ENCODE measurements at regions not wholly inside any gene's neighbourhood (a gene's known extent, or its start where the extent isn't known, plus 50 kb on each side); places are given as distances from the start of the nearest gene placed in this dataset.

GRCh38 chr12:83841620-83842019, 1071.0 kb downstream of the SLC6A15 start:
- no peaks in the 10 kb centered on the region for H3K36me3 Mint-ChIP-seq
- H3K27ac Mint-ChIP-seq = no peak overlapping the region
- H3K9me3 Mint-ChIP-seq = peaks cover 6% of the 10 kb centered on the region
- no peak for DNase-seq (ENCODE audit: low spot score in 2 of 2)
- H3K4me1 Mint-ChIP-seq = no peaks in the 10 kb centered on the region
- ATAC-seq = no peak
- no peak overlapping the region for H3K4me3 Mint-ChIP-seq

DNA sequence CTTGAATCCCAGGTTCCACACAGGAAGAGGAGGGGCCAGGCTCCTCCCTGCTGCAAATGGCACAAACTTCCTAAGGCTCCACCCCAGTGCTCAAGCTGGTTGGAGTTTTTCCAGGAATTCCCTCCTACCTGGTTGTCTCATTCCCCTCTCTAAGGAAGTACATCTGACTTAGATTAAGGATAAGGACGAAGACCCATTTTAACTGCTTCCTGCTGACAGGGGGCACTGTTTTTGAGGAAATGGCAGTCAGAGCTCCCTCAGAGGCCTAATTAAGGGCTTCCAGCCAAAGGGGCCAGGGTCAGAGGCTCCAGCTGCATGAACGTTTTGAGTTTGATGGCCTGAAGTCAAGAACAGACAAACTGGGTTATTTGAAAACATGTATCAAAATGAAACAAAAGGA, 1084.7 kb downstream of the SLC6A15 start:
- H3K4me1 Mint-ChIP-seq = no peaks in the 10 kb centered on the region
- no peak overlapping the region for H3K27ac Mint-ChIP-seq
- H3K4me3 Mint-ChIP-seq = no peak overlapping the region
- H3K9me3 Mint-ChIP-seq = no peaks in the 10 kb centered on the region
- ATAC-seq (no peak), DNase-seq (ENCODE audit: low spot score in 2 of 2) (no peak)
- H3K36me3 Mint-ChIP-seq = no peaks in the 10 kb centered on the region

DNA sequence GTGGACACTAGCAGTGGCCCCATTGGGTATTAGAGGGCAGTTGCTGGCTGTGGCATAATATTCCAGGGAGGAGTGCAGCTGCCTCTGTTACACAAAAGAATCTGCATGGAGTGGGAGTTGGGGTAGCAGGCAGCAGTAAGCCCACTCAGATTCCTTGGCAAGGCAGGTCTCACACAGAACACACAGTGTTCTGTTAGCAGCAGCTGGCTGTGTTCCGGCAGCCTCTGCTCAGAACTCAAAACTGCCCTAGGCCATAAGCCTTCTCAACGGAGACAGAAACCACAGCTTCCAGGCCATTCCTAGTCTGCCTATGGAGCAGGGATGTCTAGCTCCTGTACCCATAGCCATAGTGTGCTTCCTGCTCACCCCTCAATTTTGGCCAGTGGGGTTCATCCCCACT, 1085.4 kb downstream of the SLC6A15 start:
- ATAC-seq (no peak), DNase-seq (ENCODE audit: low spot score in 2 of 2) (no peak)
- no peak overlapping the region for H3K4me3 Mint-ChIP-seq
- no peak overlapping the region for H3K27ac Mint-ChIP-seq
- no peaks in the 10 kb centered on the region for H3K9me3 Mint-ChIP-seq
- H3K36me3 Mint-ChIP-seq = no peaks in the 10 kb centered on the region
- no peaks in the 10 kb centered on the region for H3K4me1 Mint-ChIP-seq

DNA sequence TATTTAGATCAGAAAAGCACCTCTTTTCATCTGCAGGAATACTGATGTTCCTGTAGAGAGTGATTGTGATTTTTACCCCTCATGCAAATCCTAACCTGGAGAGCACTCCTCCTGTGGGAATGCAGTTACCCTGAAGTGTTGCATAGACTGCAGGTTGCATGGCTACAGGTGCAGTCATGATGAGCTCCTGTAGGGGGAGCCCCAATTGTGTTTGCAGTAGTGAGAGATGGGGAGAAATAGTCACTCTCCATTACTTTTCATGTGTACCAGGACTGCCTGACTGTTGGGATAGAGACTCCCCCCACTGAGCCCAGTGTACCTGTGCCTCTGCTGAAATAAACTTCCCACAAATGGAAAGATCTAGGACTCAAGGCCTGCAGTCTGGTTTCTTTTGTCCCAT, 1086.5 kb downstream of the SLC6A15 start:
- no peaks in the 10 kb centered on the region for H3K9me3 Mint-ChIP-seq
- no peaks in the 10 kb centered on the region for H3K4me1 Mint-ChIP-seq
- DNase-seq (ENCODE audit: low spot score in 2 of 2) = peak in 1 of 2 donors; percentile 49
- no peak overlapping the region for H3K27ac Mint-ChIP-seq
- peak; percentile 54 for ATAC-seq
- H3K4me3 Mint-ChIP-seq = no peak overlapping the region
- no peaks in the 10 kb centered on the region for H3K36me3 Mint-ChIP-seq

- Mint-ChIP-seq H3K4me3 (no peak overlapping the region), H3K9me3 (no peaks in the 10 kb centered on the region), H3K36me3 (no peaks in the 10 kb centered on the region), H3K27ac (no peak overlapping the region), H3K4me1 (no peaks in the 10 kb centered on the region)
- DNase-seq (ENCODE audit: low spot score in 2 of 2) (no peak), ATAC-seq (peak; percentile 69)
Measured at GRCh38 chr12:83823386-83824045, 1089.1 kb downstream of the SLC6A15 start.

- H3K4me1 Mint-ChIP-seq = no peaks in the 10 kb centered on the region
- no peak overlapping the region for H3K27ac Mint-ChIP-seq
- H3K4me3 Mint-ChIP-seq = no peak overlapping the region
- no peaks in the 10 kb centered on the region for H3K9me3 Mint-ChIP-seq
- ATAC-seq = no peak
- no peak for DNase-seq (ENCODE audit: low spot score in 2 of 2)
- no peaks in the 10 kb centered on the region for H3K36me3 Mint-ChIP-seq
Measured at GRCh38 chr12:83821967-83822366, 1090.6 kb downstream of the SLC6A15 start.

GRCh38 chr12:83818881-83819280, 1093.7 kb downstream of the SLC6A15 start:
- DNase-seq (ENCODE audit: low spot score in 2 of 2) (no peak), ATAC-seq (no peak)
- H3K27ac Mint-ChIP-seq = no peak overlapping the region
- H3K36me3 Mint-ChIP-seq = no peaks in the 10 kb centered on the region
- no peak overlapping the region for H3K4me3 Mint-ChIP-seq
- H3K4me1 Mint-ChIP-seq = no peaks in the 10 kb centered on the region
- H3K9me3 Mint-ChIP-seq = peaks cover 2% of the 10 kb centered on the region

- H3K27ac Mint-ChIP-seq = no peak overlapping the region
- ATAC-seq (no peak), DNase-seq (ENCODE audit: low spot score in 2 of 2) (no peak)
- no peak overlapping the region for H3K4me3 Mint-ChIP-seq
- no peaks in the 10 kb centered on the region for H3K4me1 Mint-ChIP-seq
- peaks cover 2% of the 10 kb centered on the region for H3K9me3 Mint-ChIP-seq
- no peaks in the 10 kb centered on the region for H3K36me3 Mint-ChIP-seq
Measured at GRCh38 chr12:83817730-83818129, 1094.9 kb downstream of the SLC6A15 start.

DNA sequence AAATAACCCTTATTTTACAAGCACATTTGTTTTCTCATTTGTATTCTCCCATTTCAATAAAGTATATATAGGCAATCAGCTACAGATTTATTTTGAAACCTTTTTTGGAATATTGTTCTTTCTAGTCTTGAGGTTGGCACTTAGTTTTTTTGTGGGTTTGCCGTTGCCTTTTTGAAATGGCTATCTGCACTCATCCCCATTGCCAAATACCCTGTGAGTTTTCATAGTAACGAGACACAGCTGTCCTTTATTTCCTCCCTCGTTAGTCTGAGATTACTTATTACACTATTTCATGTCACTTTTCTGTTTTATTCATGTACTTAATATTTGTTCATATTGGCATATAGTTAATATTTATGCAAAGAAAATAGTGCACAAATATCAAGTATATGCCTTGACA, 1104.0 kb downstream of the SLC6A15 start:
- no peak overlapping the region for H3K4me3 Mint-ChIP-seq
- H3K27ac Mint-ChIP-seq = no peak overlapping the region
- H3K4me1 Mint-ChIP-seq = no peaks in the 10 kb centered on the region

DNA sequence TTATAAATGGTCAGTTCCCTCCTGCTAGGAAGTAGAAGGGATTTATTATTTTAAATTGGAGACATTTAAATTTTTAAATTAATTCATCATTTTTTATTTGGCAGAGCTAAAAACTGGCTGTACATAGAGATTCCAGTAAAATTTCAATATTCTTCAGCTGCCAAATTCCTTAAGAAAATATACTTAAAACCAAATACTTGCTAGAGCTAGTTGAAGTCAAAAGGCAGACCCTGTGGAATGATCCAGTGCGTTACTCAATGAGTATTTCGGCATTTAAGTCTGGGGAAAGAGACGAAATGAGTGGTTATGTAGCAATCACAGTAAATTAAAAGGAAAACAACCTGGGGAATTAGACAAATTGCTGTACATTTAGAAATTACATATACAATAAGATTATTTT, 1104.7 kb downstream of the SLC6A15 start:
- Mint-ChIP-seq H3K4me1 (no peaks in the 10 kb centered on the region), H3K36me3 (no peaks in the 10 kb centered on the region), H3K27ac (no peak overlapping the region), H3K4me3 (no peak overlapping the region), H3K9me3 (peaks cover 8% of the 10 kb centered on the region)
- no peak for ATAC-seq
- no peak for DNase-seq (ENCODE audit: low spot score in 2 of 2)

More for the DNA sequence above, 1104.0 kb downstream of the SLC6A15 start:
- Mint-ChIP-seq H3K36me3 (no peaks in the 10 kb centered on the region), H3K9me3 (peaks cover 8% of the 10 kb centered on the region)
- no peak for DNase-seq (ENCODE audit: low spot score in 2 of 2)
- no peak for ATAC-seq

DNA sequence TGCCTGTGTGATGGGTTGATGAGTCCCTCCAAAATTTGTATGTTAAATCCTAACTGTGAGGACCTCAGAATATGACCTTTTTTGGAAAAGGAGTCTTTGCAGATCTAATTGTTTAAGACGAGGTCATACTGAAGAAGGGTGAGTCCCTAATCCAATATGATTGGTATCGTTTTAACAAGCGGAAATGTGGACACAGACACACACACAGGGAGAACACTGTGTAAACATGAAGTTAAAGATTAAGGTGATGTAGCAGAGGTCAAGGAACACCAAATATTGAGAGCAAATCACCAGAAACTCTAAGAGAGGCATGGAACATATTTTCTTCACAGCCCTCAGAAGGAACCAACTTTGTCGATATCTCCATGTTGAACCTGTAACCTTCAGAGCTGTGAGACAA, 1106.7 kb downstream of the SLC6A15 start:
- no peak for ATAC-seq
- Mint-ChIP-seq H3K4me1 (no peaks in the 10 kb centered on the region), H3K36me3 (no peaks in the 10 kb centered on the region), H3K27ac (no peak overlapping the region), H3K4me3 (no peak overlapping the region), H3K9me3 (peaks cover 8% of the 10 kb centered on the region)
- DNase-seq (ENCODE audit: low spot score in 2 of 2) = no peak

GRCh38 chr12:83805156-83805772, 1107.3 kb downstream of the SLC6A15 start:
- H3K27ac Mint-ChIP-seq = no peak overlapping the region
- ATAC-seq (no peak), DNase-seq (ENCODE audit: low spot score in 2 of 2) (no peak)
- peaks cover 8% of the 10 kb centered on the region for H3K9me3 Mint-ChIP-seq
- H3K4me1 Mint-ChIP-seq = no peaks in the 10 kb centered on the region
- H3K36me3 Mint-ChIP-seq = no peaks in the 10 kb centered on the region
- H3K4me3 Mint-ChIP-seq = no peak overlapping the region

DNA sequence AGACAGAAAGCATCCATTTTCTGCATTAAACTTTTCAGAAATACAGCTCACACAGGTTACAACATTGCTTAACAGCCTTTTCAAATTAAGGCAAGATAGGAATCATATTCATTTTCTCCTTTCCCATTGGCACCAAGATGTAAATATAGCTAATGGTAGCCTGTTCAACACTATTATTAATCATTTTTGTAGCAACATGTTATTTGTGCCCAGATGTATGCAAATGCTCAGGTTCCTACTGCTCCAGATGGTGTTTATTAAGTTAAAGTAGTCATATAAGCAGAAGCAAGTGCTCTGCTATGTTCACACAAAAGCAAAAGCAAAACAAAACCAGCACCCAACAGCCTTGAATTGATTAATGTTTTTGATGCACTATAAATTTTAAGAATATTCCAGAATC, 1110.6 kb downstream of the SLC6A15 start:
- no peaks in the 10 kb centered on the region for H3K4me1 Mint-ChIP-seq
- H3K9me3 Mint-ChIP-seq = peaks cover 11% of the 10 kb centered on the region
- H3K4me3 Mint-ChIP-seq = no peak overlapping the region
- H3K27ac Mint-ChIP-seq = no peak overlapping the region
- DNase-seq (ENCODE audit: low spot score in 2 of 2) = no peak
- ATAC-seq = no peak
- H3K36me3 Mint-ChIP-seq = no peaks in the 10 kb centered on the region

GRCh38 chr12:83800022-83800421, 1112.6 kb downstream of the SLC6A15 start:
- peaks cover 9% of the 10 kb centered on the region for H3K9me3 Mint-ChIP-seq
- H3K4me1 Mint-ChIP-seq = no peaks in the 10 kb centered on the region
- no peak overlapping the region for H3K27ac Mint-ChIP-seq
- no peaks in the 10 kb centered on the region for H3K36me3 Mint-ChIP-seq
- DNase-seq (ENCODE audit: low spot score in 2 of 2) = no peak
- no peak for ATAC-seq
- H3K4me3 Mint-ChIP-seq = no peak overlapping the region

- Mint-ChIP-seq H3K4me1 (no peaks in the 10 kb centered on the region), H3K27ac (no peak overlapping the region), H3K4me3 (no peak overlapping the region), H3K9me3 (peaks cover 9% of the 10 kb centered on the region), H3K36me3 (no peaks in the 10 kb centered on the region)
- DNase-seq (ENCODE audit: low spot score in 2 of 2) (no peak), ATAC-seq (no peak)
Measured at GRCh38 chr12:83796531-83796930, 1109.8 kb downstream of the TMTC2 start.

DNA sequence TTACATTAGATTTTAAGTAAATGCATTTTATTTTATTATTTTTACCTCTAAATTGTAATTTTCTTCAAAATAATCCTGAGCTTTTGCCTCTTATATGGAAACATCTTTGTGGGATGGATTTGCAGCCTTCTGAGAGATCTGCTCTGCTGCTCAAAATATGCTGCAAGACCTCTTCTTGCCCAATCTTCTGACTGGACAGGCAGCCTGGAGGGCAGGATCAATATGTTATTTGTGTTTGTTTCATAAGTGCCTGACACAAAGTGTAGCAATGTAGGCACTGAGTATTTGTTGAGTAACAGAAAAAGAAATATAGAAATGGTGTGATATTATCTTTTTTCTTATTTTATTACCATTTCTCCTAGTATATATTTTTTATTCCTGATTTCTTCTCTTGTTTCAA, 1106.9 kb downstream of the TMTC2 start:
- ATAC-seq (no peak), DNase-seq (ENCODE audit: low spot score in 2 of 2) (no peak)
- H3K27ac Mint-ChIP-seq = no peak overlapping the region
- no peaks in the 10 kb centered on the region for H3K4me1 Mint-ChIP-seq
- peaks cover 5% of the 10 kb centered on the region for H3K9me3 Mint-ChIP-seq
- H3K36me3 Mint-ChIP-seq = no peaks in the 10 kb centered on the region
- no peak overlapping the region for H3K4me3 Mint-ChIP-seq

Data from stimulated activated effector memory CD8-positive, alpha-beta T cell treated with anti-CD3 and anti-CD28 coated beads, Interleukin-12 subunit alpha, Interleukin-12 subunit beta, amount 100 ng/mL, for 72 hours (primary cell).